ENCODE measurements at regions not wholly inside any gene's neighbourhood (a gene's known extent, or its start where the extent isn't known, plus 50 kb on each side); places are given as distances from the start of the nearest gene placed in this dataset.

DNA sequence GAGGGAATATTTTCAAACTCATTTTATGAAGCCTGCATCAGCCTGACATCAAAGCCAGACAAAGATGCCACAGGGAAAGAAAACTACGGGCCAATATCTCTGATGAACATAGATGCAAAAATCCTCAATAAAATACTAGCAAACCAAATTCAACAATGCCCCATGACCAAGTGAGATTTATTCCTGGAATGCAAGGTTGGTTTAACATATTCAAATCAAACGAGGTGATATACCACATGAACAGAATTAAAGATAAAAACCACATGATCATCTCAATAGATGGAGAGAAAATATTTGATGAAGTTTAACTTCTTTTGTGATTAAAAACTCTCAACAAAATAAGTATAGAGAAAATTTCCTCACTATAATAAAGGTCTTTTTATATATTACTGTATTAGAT, 792.0 kb upstream of the ZNF608 start:
- TF ChIP-seq, protein P1, sequence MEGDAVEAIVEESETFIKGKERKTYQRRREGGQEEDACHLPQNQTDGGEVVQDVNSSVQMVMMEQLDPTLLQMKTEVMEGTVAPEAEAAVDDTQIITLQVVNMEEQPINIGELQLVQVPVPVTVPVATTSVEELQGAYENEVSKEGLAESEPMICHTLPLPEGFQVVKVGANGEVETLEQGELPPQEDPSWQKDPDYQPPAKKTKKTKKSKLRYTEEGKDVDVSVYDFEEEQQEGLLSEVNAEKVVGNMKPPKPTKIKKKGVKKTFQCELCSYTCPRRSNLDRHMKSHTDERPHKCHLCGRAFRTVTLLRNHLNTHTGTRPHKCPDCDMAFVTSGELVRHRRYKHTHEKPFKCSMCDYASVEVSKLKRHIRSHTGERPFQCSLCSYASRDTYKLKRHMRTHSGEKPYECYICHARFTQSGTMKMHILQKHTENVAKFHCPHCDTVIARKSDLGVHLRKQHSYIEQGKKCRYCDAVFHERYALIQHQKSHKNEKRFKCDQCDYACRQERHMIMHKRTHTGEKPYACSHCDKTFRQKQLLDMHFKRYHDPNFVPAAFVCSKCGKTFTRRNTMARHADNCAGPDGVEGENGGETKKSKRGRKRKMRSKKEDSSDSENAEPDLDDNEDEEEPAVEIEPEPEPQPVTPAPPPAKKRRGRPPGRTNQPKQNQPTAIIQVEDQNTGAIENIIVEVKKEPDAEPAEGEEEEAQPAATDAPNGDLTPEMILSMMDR (IDR thresholded peaks at IDR 0.05; ENCODE audit: insufficient read depth, low read length, poor library complexity, severe bottlenecking): no peak
- H3K4me3 ChIP-seq (ENCODE audit: low read depth, low read length): no peak overlapping the region
- no peaks in the 10 kb centered on the region for H3K27me3 ChIP-seq (ENCODE audit: control insufficient read depth, insufficient read depth, low read length)
- no peak for DNase-seq (ENCODE audit: low read depth)
- no peaks in the 10 kb centered on the region for H3K36me3 ChIP-seq (ENCODE audit: control insufficient read depth, insufficient read depth, low read length)

DNA sequence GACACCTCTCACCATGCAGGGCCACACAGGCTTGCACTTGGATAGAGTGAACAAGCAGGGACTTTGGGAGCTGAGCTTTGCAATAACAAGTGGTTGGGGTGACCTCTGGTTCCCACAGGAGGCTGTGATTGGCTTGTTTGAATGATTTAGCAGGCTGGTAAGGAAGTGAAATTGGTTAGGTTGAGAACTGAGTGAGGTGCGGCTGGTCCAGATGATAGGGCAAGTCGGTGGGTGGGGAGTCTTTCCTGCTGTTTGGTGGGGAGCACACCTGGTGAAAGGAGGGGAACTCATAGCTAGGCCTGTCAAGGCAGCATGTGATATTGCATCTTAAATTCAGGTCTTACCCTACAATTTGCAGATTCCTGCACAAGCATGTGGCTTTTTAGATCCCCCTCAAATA, 794.6 kb upstream of the ZNF608 start:
- no peaks in the 10 kb centered on the region for H3K27me3 ChIP-seq (ENCODE audit: control insufficient read depth, insufficient read depth, low read length)
- DNase-seq (ENCODE audit: low read depth): no peak
- H3K4me3 ChIP-seq (ENCODE audit: low read depth, low read length): no peak overlapping the region
- H3K36me3 ChIP-seq (ENCODE audit: control insufficient read depth, insufficient read depth, low read length): no peaks in the 10 kb centered on the region
- TF ChIP-seq, protein P1 (IDR thresholded peaks at IDR 0.05; ENCODE audit: insufficient read depth, low read length, poor library complexity, severe bottlenecking): no peak

DNA sequence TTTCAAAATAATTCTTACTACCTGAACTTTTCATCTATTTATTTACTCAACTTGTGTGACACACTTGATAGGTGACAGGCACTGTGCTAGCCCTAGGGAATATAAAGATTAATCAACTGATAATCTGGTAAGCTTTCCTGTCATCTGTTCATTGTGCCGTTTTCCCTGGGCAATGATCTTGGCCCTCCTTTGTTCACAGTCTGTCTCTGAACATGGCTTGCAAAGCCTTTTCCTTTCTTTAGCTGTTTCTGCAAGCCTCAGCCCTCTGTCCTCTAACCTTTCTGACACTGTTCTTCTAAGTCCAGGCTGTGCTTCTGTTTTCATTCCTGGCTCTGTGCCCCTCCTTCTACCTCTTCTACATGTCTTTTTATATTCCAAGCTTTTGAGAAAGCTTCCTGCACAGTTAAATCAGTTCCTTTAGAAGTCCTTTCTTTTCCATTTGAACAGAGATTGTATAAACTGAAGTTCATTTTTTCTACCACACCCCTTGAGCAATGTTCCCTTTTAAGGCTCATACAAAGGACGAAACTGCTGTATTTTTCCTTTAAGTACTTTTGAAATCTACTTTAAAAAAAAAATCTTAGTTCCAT, 803.0 kb upstream of the ZNF608 start:
- no peaks in the 10 kb centered on the region for H3K36me3 ChIP-seq (ENCODE audit: control insufficient read depth, insufficient read depth, low read length)
- no peaks in the 10 kb centered on the region for H3K27me3 ChIP-seq (ENCODE audit: control insufficient read depth, insufficient read depth, low read length)
- TF ChIP-seq, protein P1 (IDR thresholded peaks at IDR 0.05; ENCODE audit: insufficient read depth, low read length, poor library complexity, severe bottlenecking): no peak
- no peak overlapping the region for H3K4me3 ChIP-seq (ENCODE audit: low read depth, low read length)
- DNase-seq (ENCODE audit: low read depth): no peak

DNA sequence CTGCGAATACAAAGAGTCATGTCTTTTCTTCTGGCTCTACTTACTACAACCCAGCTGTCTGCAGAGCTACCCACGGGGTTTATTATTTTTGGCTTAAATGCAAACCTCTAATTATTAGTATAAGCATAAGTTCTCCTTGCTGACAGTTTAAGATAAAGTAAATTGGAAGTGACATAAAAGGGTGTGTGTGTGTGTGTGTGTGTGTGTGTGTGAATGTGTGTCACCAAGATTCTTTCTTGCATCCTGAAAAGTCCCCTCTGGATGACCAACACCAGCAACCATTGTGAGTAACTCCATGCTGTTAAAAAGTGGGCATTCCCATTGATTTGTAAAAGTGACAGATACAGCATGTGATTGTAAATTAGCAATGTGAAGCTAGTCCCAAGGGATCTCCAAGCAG, 803.8 kb upstream of the ZNF608 start:
- Histone ChIP-seq H3K36me3 (ENCODE audit: control insufficient read depth, insufficient read depth, low read length) (no peaks in the 10 kb centered on the region), H3K27me3 (ENCODE audit: control insufficient read depth, insufficient read depth, low read length) (no peaks in the 10 kb centered on the region), H3K4me3 (ENCODE audit: low read depth, low read length) (no peak overlapping the region)
- no peak for DNase-seq (ENCODE audit: low read depth)
- TF ChIP-seq, protein P1 (IDR thresholded peaks at IDR 0.05; ENCODE audit: insufficient read depth, low read length, poor library complexity, severe bottlenecking): no peak

DNA sequence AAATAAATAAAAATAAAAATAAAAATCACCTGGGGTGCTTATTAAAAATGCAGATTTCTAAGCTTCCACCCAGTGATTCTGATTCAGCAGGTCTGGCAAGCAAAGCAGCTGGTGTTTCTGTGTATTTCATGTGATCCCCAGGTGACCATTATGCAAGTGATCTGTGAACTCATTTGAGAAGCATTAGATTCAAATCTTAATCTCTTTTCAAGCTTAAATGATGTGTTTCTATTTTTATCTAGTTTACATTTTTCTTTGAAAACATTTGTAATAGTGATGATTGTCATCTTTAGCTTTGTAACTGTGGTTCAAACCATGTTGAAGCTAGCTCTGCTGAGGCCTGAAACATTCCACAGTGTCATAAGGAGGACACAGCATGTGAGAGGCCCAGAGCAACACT, 804.8 kb upstream of the ZNF608 start:
- Histone ChIP-seq H3K36me3 (ENCODE audit: control insufficient read depth, insufficient read depth, low read length) (no peaks in the 10 kb centered on the region), H3K27me3 (ENCODE audit: control insufficient read depth, insufficient read depth, low read length) (no peaks in the 10 kb centered on the region), H3K4me3 (ENCODE audit: low read depth, low read length) (no peak overlapping the region)
- no peak for DNase-seq (ENCODE audit: low read depth)
- TF ChIP-seq, protein P1 (IDR thresholded peaks at IDR 0.05; ENCODE audit: insufficient read depth, low read length, poor library complexity, severe bottlenecking): no peak

DNA sequence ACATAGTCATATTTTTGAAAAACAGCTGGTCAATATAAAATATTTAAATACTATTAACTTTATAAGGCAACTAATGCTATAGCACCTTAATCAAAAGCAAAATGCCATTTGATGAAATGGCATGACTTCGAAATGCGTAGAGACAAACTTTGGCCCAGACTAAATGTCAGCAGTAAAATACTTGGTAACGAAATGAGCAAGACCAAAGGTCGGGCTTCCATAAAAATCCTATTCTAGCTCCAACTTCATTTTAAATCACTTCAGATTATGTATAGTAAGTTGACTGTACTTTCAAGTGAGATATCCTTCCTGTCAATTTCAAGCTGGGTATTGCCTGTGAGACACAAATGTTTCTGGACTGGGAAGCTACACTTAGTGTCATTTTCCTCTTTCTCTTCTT, 805.4 kb upstream of the ZNF608 start:
- H3K4me3 ChIP-seq (ENCODE audit: low read depth, low read length): no peak overlapping the region
- TF ChIP-seq, protein P1 (IDR thresholded peaks at IDR 0.05; ENCODE audit: insufficient read depth, low read length, poor library complexity, severe bottlenecking): no peak
- H3K36me3 ChIP-seq (ENCODE audit: control insufficient read depth, insufficient read depth, low read length): no peaks in the 10 kb centered on the region
- H3K27me3 ChIP-seq (ENCODE audit: control insufficient read depth, insufficient read depth, low read length): no peaks in the 10 kb centered on the region
- DNase-seq (ENCODE audit: low read depth): no peak

Measured in kidney epithelial cell (primary cell).